Peyer's patch (tissue), 4 donors: ENCODE measurements at regions not wholly inside any gene's neighbourhood (a gene's known extent, or its start where the extent isn't known, plus 50 kb on each side); places are given as distances from the start of the nearest gene placed in this dataset.

Experiments
- CTCF ChIP-seq, 6 experiments: fragments of 450-650 bp in 4 of 6; fragments of 200-600 bp in 2 of 6; sonication (generic) in 1 of 6; IDR thresholded peaks; one replicate each; pipeline ENCODE4 v1.5.1; 2017 to 2019; ENCODE audit warnings: antibody characterized with exemption in 6 of 6, mild to moderate bottlenecking in 3 of 6, moderate library complexity in 1 of 6
- POLR2A ChIP-seq, 2 donors: fragments of 450-650 bp; IDR thresholded peaks; one replicate each; pipeline ENCODE4 v1.5.1; 2017; ENCODE audit warnings: antibody characterized with exemption in 2 of 2, mild to moderate bottlenecking in 2 of 2, moderate library complexity in 2 of 2

- no peak for TF ChIP-seq POLR2A (IDR thresholded peaks at IDR 0.05)
- no peak for TF ChIP-seq CTCF (IDR thresholded peaks at IDR 0.05)
Measured at GRCh38 chr14:84090837-84091236, 1439.1 kb upstream of the FLRT2 start.
